Right renal pelvis (tissue), 4 donors: ENCODE measurements at regions not wholly inside any gene's neighbourhood (a gene's known extent, or its start where the extent isn't known, plus 50 kb on each side); places are given as distances from the start of the nearest gene placed in this dataset.
"Not testable (repeated sequence)": the region's sequence is repeated elsewhere in the genome, so short reads cannot be mapped to it uniquely, and the experiment has no call there.

Experiments
- DNase-seq, 4 donors: peaks; one replicate each; pipeline ENCODE4 v3.0.0-alpha.2; 2013; ENCODE audit warnings: low read depth in 4 of 4, low spot score in 3 of 4, missing footprints in 1 of 4

GRCh38 chr5:111984044-111984443, 227.1 kb upstream of the NREP start:
- no peak for DNase-seq

GRCh38 chr5:111983459-111983858, 226.5 kb upstream of the NREP start:
- no peak for DNase-seq

- no peak for DNase-seq
Observed at GRCh38 chr5:111977436-111977829, 220.4 kb upstream of the NREP start.

GRCh38 chr5:111976705-111977435, 219.9 kb upstream of the NREP start:
- no peak for DNase-seq

GRCh38 chr5:111975133-111975532, 218.1 kb upstream of the NREP start:
- DNase-seq, result no peak

DNA sequence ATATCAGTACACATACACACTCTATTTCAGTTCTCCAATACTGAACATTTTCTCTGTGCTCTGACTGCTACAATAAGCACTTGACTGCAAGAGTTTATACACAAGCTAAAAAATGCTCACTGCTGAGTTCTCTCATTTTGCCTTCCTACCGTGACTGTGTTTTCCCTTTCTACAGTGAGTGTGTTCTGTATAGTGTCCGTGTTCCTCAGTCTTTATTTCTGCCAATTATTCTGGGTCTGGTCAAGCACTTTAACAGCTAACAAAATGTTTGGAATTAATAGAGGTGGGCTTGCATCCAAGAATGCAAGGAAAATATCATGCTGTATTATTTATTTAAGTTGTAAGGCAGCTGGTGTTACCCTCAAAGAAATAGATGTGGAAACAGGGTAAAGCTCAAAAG, 217.0 kb upstream of the NREP start:
- no peak for DNase-seq

- DNase-seq, result no peak
Observed at GRCh38 chr5:111972548-111972947, 215.6 kb upstream of the NREP start.

- no peak for DNase-seq
Observed at GRCh38 chr5:111972080-111972479, 215.1 kb upstream of the NREP start.

DNA sequence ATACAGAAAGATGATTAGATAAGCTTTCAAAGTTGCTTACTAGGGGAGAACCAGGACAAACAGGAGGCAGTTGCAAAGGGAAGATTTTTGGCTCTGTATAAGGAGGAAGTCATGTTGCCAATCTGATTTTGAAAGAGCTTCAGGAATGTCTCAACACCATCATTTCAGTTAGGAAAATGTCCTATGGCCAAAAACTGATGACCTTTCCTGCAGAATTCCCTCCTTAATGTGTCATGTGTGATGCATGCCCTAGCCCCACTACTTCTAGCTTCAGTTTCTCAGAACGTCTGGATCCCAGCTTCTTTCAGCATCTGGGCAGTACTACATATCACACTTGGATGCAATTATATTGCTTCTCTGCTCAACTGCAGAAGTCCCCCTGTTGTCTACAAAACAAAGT, 211.5 kb upstream of the NREP start:
- DNase-seq, result no peak

- no peak for DNase-seq
Observed at GRCh38 chr5:111967463-111967862, 210.5 kb upstream of the NREP start.

DNA sequence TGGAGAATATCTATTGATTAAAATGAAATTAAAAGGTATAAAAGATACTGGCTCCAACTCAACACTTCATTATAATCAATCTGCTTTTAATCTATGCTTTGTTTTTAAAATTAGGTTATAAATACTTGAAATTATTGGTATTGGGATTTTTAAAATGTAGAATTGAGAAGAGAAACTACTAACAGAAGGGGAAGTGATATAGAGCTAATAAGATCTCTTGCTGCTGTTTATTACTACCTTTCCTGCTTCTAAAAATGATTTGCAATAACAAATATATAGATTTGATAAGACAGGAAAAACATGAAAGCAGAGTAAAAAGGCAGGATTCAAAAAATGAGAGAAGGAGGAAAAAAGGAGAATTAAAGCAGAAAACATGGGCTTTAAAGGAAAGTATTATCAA, 209.3 kb upstream of the NREP start:
- no peak for DNase-seq

GRCh38 chr5:111963555-111963954, 206.6 kb upstream of the NREP start:
- DNase-seq, result no peak

GRCh38 chr5:111962906-111963305, 205.9 kb upstream of the NREP start:
- DNase-seq, result no peak

DNA sequence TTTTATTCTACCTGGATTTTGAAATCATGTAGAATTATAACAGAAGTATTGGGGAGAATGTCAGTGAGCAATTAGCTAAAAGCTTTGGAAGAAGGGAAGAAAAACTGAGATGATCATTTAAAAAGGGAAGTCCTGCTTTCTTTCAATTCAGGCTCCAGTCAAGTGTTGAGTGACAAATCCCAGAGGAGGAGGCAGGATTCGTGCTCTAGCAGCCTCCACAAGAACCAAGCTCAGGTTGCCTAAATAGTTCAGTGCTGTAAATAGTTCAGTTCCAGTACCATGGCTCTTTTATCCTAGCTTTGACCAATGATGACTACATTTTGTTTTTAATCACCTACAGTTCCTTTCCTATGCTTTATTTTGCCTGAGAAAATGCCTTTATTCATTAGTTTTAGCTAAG, 204.9 kb upstream of the NREP start:
- no peak for DNase-seq

DNA sequence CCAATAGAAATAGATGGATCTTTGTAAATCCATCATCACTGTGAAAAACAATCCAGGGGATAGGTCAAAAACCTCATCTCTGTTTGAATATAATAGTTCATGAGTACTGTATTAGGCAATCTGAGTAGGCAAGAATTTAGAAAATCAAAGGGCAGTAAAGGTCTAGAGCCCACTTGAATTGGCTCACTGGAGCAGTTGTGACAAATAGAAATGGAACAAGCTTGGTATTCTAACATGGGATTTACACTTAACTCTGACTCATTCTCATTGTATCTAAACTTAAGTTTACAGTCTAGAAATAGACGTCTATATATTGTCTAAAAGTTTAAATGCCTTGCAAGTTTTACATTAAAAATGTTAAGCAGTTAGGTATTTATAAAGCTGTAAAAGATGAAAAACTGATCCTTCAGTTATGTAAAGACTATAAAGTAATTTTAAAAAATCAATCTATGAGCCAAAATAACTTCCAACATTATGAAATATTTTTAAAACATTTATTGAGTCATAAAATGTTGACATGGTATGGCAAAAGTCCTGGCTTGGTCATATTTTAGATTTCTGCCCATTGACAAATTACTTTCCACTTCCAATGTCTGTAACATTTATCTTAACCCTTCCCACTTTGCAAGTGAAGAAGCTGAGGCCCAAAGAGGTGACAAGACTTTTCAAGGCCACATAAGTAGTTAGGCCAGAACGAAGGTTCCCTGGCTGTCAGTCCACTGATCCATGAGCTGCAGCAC, 203.7 kb upstream of the NREP start:
- no peak for DNase-seq

- no peak for DNase-seq
Observed at GRCh38 chr5:111958851-111959250, 201.9 kb upstream of the NREP start.

DNA sequence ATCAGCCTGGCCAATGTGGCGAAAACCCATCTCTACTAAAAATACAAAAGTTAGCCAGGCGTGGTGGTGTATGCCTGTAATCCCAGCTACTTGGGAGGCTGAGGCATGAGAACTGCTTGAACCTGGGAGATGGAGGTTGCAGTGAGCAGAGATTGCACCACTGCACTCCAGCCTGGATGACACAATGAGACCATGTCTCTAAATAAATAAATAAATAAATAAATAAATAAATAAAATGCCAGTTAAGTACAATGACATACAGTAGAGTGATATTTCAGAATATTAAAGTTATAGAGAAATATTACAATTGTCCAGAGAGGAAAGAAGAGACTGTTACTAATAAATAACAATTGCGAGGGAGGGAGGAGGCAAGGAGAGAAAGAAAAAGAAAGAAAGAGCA, 199.8 kb upstream of the NREP start:
- DNase-seq, result not testable (repeated sequence)

GRCh38 chr5:111954516-111955395, 197.8 kb upstream of the NREP start:
- DNase-seq, result no peak

DNA sequence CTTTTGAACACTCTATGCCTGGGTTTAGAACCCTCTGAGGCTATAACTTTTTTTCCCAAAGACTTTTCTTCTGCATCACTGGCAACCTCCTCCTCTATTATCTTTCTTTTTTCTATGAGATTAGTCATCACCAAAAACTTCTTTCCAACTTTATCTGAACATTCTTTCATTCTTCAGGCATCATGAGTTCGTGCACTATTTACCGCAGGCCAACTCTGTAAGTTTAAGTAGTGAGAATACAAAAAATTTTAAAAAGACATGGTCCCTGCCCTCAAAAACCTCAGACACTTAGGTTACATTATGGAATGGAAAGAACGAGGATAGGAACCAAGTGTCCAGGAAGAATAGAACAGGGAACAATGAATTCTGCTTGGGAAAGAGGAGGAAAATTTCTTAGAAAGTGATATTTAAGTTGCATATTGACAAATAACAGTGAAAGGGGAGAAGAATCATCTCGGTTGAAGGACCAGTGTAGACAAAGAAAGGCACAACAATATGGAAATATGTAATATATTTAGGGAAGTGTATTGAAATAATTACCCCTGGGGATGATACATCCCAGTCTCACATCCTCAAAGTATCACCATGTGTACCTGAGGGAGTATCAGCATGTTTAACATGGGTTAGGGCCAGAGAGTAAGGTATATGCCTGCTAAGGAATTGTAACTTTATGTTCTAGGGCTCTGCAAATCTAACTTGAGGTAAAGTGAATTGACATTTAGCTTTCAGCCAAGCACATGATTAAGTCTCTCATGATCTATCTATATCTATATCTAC, 196.5 kb upstream of the NREP start:
- no peak for DNase-seq

DNA sequence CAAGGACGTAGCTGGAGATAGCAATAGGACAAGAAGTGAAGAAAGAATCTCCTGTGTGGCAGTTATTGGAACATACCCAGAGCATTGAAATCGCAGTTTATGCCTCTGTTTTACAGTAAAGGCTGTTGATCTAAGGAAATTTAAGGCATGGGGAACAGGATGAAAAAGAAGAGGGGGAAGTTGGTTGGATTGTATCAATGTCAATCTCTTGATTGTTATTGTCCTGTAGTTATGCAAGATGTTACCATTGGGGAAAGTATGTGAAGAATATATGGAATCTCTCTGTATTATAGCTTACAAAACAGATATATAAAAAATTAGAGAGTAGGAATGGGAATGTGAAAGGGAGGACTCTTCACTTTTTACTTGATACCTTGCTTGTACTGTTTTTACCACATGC, 195.6 kb upstream of the NREP start:
- no peak for DNase-seq

DNA sequence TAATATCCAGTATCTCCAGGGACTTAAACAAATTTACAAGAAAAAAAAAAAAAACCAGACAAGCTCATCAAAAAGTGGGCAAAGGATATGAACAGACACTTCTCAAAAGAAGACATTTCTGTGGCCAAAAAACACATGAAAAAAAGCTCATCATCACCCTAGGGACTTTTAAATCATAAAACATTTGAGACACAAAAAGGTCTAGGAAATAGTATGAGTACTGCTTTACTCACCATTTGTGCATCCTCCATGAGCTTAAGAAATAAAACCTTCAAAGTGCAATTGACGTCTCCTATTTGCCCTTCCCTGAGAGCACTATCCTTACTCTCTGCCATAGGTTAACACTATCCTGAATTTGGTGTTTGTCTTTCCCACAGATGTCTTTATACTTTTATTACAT, 193.7 kb upstream of the NREP start:
- DNase-seq, result no peak
